ENCODE measurements at regions not wholly inside any gene's neighbourhood (a gene's known extent, or its start where the extent isn't known, plus 50 kb on each side); places are given as distances from the start of the nearest gene placed in this dataset.

- Histone ChIP-seq H3K27ac (ENCODE audit: control insufficient read depth, insufficient read depth) (no peak overlapping the region), H2AFZ (ENCODE audit: control insufficient read depth, low read depth, low read length) (no peak overlapping the region), H3K9me3 (replicated peaks; ENCODE audit: control insufficient read depth, insufficient read depth, low read length) (no peaks in the 10 kb centered on the region), H3K79me2 (ENCODE audit: control insufficient read depth, insufficient read depth, low read length) (no peaks in the 10 kb centered on the region), H3K4me3 (no peak overlapping the region), H3K36me3 (ENCODE audit: control insufficient read depth in 2 of 2, insufficient read depth in 2 of 2, low read length in 1 of 2) (no peaks in the 10 kb centered on the region), H3K4me1 (ENCODE audit: control insufficient read depth, insufficient read depth, low read length) (no peaks in the 10 kb centered on the region), H4K20me1 (ENCODE audit: control insufficient read depth, insufficient read depth) (no peaks in the 10 kb centered on the region), H3K4me2 (ENCODE audit: control insufficient read depth, insufficient read depth) (no peak overlapping the region), H3K27me3 (replicated peaks in 1 of 2; ENCODE audit: control insufficient read depth in 2 of 2, insufficient read depth in 2 of 2, low read length in 1 of 2) (no peaks in the 10 kb centered on the region; a peak in 1 of 4 replicates), H3K9ac (ENCODE audit: control insufficient read depth, insufficient read depth, low read length) (no peak overlapping the region)
- ChIA-PET POLR2A (no interaction called here), SMC1A (ENCODE audit: uncharacterized antibody, unreplicated experiment) (no interaction called here), RAD21 (ENCODE audit: unreplicated experiment) (no interaction called here), CTCF (no interaction called here)
- intact Hi-C loops (cut with micrococcal nuclease; ENCODE audit: unreplicated experiment): no loop called here
- BruUV-seq (replicated peaks): no TSS peak
- no peak for FAIRE-seq
- 77% methylated on average over 6 of the region's 7 CpGs for WGBS (ENCODE audit: insufficient coverage, insufficient replicate concordance, low lambda C conversion rate, missing lambda C conversion rate)
- ATAC-seq: no peak
- DNase-seq (ENCODE audit: low read depth, low spot score): no peak
- in situ Hi-C loops (cut with MboI): no loop called here
- TF ChIP-seq RUNX3 (IDR thresholded peaks at IDR 0.05; ENCODE audit: low read length) (no peak), MYB (IDR thresholded peaks at IDR 0.05; ENCODE audit: borderline replicate concordance, low read depth, low read length) (no peak), BMI1 (IDR thresholded peaks at IDR 0.05; ENCODE audit: borderline replicate concordance) (no peak), SUZ12 (IDR thresholded peaks at IDR 0.05; ENCODE audit: unreplicated experiment) (no peak), DPF2 (IDR thresholded peaks at IDR 0.05) (no peak), POLR2AphosphoS5 (IDR thresholded peaks at IDR 0.05; ENCODE audit: low read length) (no peak), ZBTB11 (CRISPR knock-in tag; IDR thresholded peaks at IDR 0.05) (no peak), KAT2A (conservative IDR thresholded peaks at IDR 0.05; ENCODE audit: control insufficient read depth, low read depth, low read length) (no peak), ATF7 (IDR thresholded peaks at IDR 0.05; ENCODE audit: low read depth) (no peak), NRF1 (conservative IDR thresholded peaks at IDR 0.05; ENCODE audit: low read depth, low read length) (no peak), SP1 (IDR thresholded peaks at IDR 0.05; ENCODE audit: low read depth, low read length) (no peak), NBN (IDR thresholded peaks at IDR 0.05) (no peak), SPI1 (IDR thresholded peaks at IDR 0.05; ENCODE audit: borderline replicate concordance, insufficient read depth, low read depth, low read length) (no peak), TAF1 (IDR thresholded peaks at IDR 0.05; ENCODE audit: borderline replicate concordance, low read depth, low read length) (no peak), JUNB (IDR thresholded peaks at IDR 0.05) (no peak)
Measured at GRCh38 chr4:82124932-82125786, 248.6 kb downstream of the HNRNPD start.

Measured in GM12878 (cell line).